ENCODE measurements at regions not wholly inside any gene's neighbourhood (a gene's known extent, or its start where the extent isn't known, plus 50 kb on each side); places are given as distances from the start of the nearest gene placed in this dataset.

DNA sequence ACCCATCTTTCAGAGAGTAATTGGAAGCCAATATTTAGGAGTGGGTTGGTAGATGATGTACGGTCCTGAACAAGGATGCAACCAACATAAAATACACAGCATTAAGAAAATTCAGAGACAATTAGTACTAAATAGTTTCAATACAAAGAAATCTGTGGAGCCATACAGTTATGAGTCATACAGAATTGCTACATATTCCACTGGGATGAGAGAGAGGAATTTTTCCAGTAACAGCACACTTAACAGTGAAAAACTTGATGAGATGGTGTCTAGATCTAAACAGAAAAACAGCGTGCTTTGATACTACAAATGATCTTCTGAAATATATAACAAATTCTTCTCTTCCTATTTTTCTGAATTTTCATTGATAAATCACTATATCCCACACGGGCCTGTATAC lies 1999.3 kb upstream of the CDH9 start (continued):
- TF ChIP-seq, protein P1, sequence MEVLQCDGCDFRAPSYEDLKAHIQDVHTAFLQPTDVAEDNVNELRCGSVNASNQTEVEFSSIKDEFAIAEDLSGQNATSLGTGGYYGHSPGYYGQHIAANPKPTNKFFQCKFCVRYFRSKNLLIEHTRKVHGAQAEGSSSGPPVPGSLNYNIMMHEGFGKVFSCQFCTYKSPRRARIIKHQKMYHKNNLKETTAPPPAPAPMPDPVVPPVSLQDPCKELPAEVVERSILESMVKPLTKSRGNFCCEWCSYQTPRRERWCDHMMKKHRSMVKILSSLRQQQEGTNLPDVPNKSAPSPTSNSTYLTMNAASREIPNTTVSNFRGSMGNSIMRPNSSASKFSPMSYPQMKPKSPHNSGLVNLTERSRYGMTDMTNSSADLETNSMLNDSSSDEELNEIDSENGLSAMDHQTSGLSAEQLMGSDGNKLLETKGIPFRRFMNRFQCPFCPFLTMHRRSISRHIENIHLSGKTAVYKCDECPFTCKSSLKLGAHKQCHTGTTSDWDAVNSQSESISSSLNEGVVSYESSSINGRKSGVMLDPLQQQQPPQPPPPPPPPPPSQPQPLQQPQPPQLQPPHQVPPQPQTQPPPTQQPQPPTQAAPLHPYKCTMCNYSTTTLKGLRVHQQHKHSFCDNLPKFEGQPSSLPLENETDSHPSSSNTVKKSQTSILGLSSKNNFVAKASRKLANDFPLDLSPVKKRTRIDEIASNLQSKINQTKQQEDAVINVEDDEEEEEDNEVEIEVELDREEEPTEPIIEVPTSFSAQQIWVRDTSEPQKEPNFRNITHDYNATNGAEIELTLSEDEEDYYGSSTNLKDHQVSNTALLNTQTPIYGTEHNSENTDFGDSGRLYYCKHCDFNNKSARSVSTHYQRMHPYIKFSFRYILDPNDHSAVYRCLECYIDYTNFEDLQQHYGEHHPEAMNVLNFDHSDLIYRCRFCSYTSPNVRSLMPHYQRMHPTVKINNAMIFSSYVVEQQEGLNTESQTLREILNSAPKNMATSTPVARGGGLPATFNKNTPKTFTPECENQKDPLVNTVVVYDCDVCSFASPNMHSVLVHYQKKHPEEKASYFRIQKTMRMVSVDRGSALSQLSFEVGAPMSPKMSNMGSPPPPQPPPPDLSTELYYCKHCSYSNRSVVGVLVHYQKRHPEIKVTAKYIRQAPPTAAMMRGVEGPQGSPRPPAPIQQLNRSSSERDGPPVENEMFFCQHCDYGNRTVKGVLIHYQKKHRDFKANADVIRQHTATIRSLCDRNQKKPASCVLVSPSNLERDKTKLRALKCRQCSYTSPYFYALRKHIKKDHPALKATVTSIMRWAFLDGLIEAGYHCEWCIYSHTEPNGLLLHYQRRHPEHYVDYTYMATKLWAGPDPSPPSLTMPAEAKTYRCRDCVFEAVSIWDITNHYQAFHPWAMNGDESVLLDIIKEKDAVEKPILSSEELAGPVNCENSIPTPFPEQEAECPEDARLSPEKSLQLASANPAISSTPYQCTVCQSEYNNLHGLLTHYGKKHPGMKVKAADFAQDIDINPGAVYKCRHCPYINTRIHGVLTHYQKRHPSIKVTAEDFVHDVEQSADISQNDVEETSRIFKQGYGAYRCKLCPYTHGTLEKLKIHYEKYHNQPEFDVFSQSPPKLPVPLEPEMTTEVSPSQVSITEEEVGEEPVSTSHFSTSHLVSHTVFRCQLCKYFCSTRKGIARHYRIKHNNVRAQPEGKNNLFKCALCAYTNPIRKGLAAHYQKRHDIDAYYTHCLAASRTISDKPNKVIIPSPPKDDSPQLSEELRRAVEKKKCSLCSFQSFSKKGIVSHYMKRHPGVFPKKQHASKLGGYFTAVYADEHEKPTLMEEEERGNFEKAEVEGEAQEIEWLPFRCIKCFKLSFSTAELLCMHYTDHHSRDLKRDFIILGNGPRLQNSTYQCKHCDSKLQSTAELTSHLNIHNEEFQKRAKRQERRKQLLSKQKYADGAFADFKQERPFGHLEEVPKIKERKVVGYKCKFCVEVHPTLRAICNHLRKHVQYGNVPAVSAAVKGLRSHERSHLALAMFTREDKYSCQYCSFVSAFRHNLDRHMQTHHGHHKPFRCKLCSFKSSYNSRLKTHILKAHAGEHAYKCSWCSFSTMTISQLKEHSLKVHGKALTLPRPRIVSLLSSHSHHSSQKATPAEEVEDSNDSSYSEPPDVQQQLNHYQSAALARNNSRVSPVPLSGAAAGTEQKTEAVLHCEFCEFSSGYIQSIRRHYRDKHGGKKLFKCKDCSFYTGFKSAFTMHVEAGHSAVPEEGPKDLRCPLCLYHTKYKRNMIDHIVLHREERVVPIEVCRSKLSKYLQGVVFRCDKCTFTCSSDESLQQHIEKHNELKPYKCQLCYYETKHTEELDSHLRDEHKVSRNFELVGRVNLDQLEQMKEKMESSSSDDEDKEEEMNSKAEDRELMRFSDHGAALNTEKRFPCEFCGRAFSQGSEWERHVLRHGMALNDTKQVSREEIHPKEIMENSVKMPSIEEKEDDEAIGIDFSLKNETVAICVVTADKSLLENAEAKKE (CRISPR knock-in tag; IDR thresholded peaks at IDR 0.05): no peak

DNA sequence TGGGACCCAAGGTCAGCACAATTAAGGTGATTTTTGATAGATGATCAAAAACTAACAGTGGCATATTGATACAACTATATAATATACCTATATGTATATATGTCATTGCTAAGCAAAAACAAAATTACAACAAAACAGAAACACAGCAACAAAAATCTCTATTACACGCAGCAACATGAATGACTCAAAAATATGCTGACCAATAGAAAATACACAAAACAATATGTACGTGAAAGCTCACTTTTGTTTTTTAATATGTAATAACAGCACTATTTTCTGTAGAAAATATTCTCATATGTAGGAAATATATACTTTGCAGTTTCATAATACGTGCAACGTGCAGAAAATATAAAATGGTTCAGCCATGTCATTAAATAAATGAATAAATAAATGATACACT lies 1985.7 kb upstream of the CDH9 start:
- ATAC-seq: no peak
- Histone ChIP-seq H3F3A (replicated peaks; ENCODE audit: low read depth) (no peaks in the 10 kb centered on the region), H3K79me2 (replicated peaks; ENCODE audit: insufficient read depth) (no peaks in the 10 kb centered on the region), H4K20me1 (replicated peaks; ENCODE audit: insufficient read depth) (no peaks in the 10 kb centered on the region), H3K4me3 (no peak overlapping the region), H3K36me3 (ENCODE audit: insufficient read depth) (no peaks in the 10 kb centered on the region), H3K4me2 (no peak overlapping the region), H3K4me1 (ENCODE audit: insufficient read depth) (no peaks in the 10 kb centered on the region), H2AFZ (no peak overlapping the region), H3K9me2 (ENCODE audit: insufficient read depth) (no peaks in the 10 kb centered on the region), H3K27ac (ENCODE audit: low read depth) (no peak overlapping the region), H3K27me3 (ENCODE audit: insufficient read depth) (no peaks in the 10 kb centered on the region)
- Mint-ChIP-seq H3K9me3 (no peaks in the 10 kb centered on the region), H3K27me3 (ENCODE audit: insufficient read depth, low read depth, poor library complexity) (no peaks in the 10 kb centered on the region), H3K27ac (no peak overlapping the region), H3K4me3 (no peak overlapping the region), H3K36me3 (ENCODE audit: low read depth) (no peaks in the 10 kb centered on the region), H3K4me1 (no peaks in the 10 kb centered on the region)
- TF ChIP-seq, protein P2, sequence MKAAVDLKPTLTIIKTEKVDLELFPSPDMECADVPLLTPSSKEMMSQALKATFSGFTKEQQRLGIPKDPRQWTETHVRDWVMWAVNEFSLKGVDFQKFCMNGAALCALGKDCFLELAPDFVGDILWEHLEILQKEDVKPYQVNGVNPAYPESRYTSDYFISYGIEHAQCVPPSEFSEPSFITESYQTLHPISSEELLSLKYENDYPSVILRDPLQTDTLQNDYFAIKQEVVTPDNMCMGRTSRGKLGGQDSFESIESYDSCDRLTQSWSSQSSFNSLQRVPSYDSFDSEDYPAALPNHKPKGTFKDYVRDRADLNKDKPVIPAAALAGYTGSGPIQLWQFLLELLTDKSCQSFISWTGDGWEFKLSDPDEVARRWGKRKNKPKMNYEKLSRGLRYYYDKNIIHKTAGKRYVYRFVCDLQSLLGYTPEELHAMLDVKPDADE (IDR thresholded peaks at IDR 0.05): no peak
- TF ChIP-seq CREB1 (CRISPR knock-in tag; IDR thresholded peaks at IDR 0.05; ENCODE audit: low read depth): no peak
- no peak for TF ChIP-seq POLR2AphosphoS5 (IDR thresholded peaks at IDR 0.05; ENCODE audit: low read depth)
- TF ChIP-seq NANOG (IDR thresholded peaks at IDR 0.05; ENCODE audit: borderline replicate concordance): no peak
- DNase-seq (ENCODE audit: low spot score): no peak

All from GM23338 (cell line).